Mucosa of descending colon (tissue), 3 donors: ENCODE measurements at regions not wholly inside any gene's neighbourhood (a gene's known extent, or its start where the extent isn't known, plus 50 kb on each side); places are given as distances from the start of the nearest gene placed in this dataset.
A peak's percentile ranks its signal among the peaks of the same experiment; 100 is the strongest.

ENCODE experiments used
- ATAC-seq: fragments of 200-7000 bp; cut with Tn5 transposase; one replicate; pipeline ENCODE4 v1.9.1; 2020; ENCODE audit warnings: mild to moderate bottlenecking, moderate library complexity
- DNase-seq, 3 donors: peaks; one replicate each; pipeline ENCODE4 v3.0.0-alpha.2; 2020
- H3K36me3 ChIP-seq: fragments of 200-600 bp; one replicate; pipeline ENCODE4 v1.8.0; 2021; ENCODE audit warnings: low read depth, mild to moderate bottlenecking
- H3K4me1 ChIP-seq: fragments of 200-600 bp; one replicate; pipeline ENCODE4 v1.8.0; 2021; ENCODE audit warnings: low read depth, mild to moderate bottlenecking
- H3K4me3 ChIP-seq: fragments of 200-600 bp; one replicate; pipeline ENCODE4 v1.8.0; 2021; ENCODE audit warnings: mild to moderate bottlenecking
- H3K9me3 ChIP-seq: fragments of 200-600 bp; one replicate; pipeline ENCODE4 v1.8.0; 2021; ENCODE audit warnings: mild to moderate bottlenecking
- CTCF ChIP-seq: fragments of 200-600 bp; IDR thresholded peaks from one replicate; pipeline ENCODE4 v1.8.0; 2022; ENCODE audit warnings: antibody characterized with exemption, mild to moderate bottlenecking
- intact Hi-C, 2 donors: fragments of 100-400 bp; cut with DNase I in 1 of 2; cut with micrococcal nuclease in 1 of 2; formaldehyde crosslinking; loops; one replicate each; pipeline versions ENCODE4 v1.11.0 to v1.11.1; 2022; cut with DNase I, micrococcal nuclease
- donor health status: DM: no; HTN: no; CAD: no; lungs with moderate emphysema.
- donor health status: DM: no; HTN: no; CAD: no.
- donor health status: DM: no; HTN: yes; CAD: no.

GRCh38 chr15:62741106-62741505 lies 301.4 kb upstream of the TPM1 start:
- no peak overlapping the region for H3K4me3 ChIP-seq
- TF ChIP-seq CTCF: no peak
- intact Hi-C loops: no loop called here

GRCh38 chr15:62742409-62743171 lies 300.0 kb upstream of the TPM1 start:
- intact Hi-C loops: no loop called here
- TF ChIP-seq CTCF: peak; percentile 69
- Histone ChIP-seq H3K36me3 (peaks cover 8% of the 10 kb centered on the region), H3K4me1 (peaks cover 8% of the 10 kb centered on the region), H3K9me3 (no peaks in the 10 kb centered on the region), H3K4me3 (no peak overlapping the region)
- peak in 2 of 3 donors; percentile 53 to 61 for DNase-seq
- peak; percentile 85 for ATAC-seq

More at GRCh38 chr15:62741106-62741505, 301.4 kb upstream of the TPM1 start:
- ATAC-seq: no peak
- Histone ChIP-seq H3K36me3 (peaks cover 8% of the 10 kb centered on the region), H3K4me1 (peaks cover 8% of the 10 kb centered on the region), H3K9me3 (no peaks in the 10 kb centered on the region)
- DNase-seq: no peak

- DNase-seq (no peak), ATAC-seq (no peak)
Observed at GRCh38 chr15:62745621-62746225, 296.8 kb upstream of the TPM1 start.

GRCh38 chr15:62748196-62748595 lies 294.4 kb upstream of the TPM1 start:
- no peaks in the 10 kb centered on the region for H3K4me1 ChIP-seq
- ATAC-seq (no peak), DNase-seq (no peak)
- H3K4me3 ChIP-seq: no peak overlapping the region
- no peak for TF ChIP-seq CTCF
- intact Hi-C loops: no loop called here
- no peaks in the 10 kb centered on the region for H3K36me3 ChIP-seq
- H3K9me3 ChIP-seq: no peaks in the 10 kb centered on the region

More at GRCh38 chr15:62745621-62746225, 296.8 kb upstream of the TPM1 start:
- peaks cover 8% of the 10 kb centered on the region for H3K4me1 ChIP-seq
- no peaks in the 10 kb centered on the region for H3K36me3 ChIP-seq
- intact Hi-C loops: no loop called here
- H3K4me3 ChIP-seq: no peak overlapping the region
- no peaks in the 10 kb centered on the region for H3K9me3 ChIP-seq
- no peak for TF ChIP-seq CTCF

- DNase-seq (no peak), ATAC-seq (no peak)
- Histone ChIP-seq H3K36me3 (no peaks in the 10 kb centered on the region), H3K4me3 (no peak overlapping the region), H3K4me1 (no peaks in the 10 kb centered on the region), H3K9me3 (no peaks in the 10 kb centered on the region)
- TF ChIP-seq CTCF: no peak
- intact Hi-C loops: no loop called here
Observed at GRCh38 chr15:62749036-62749815, 293.3 kb upstream of the TPM1 start.
